ENCODE measurements at regions not wholly inside any gene's neighbourhood (a gene's known extent, or its start where the extent isn't known, plus 50 kb on each side); places are given as distances from the start of the nearest gene placed in this dataset.

DNA sequence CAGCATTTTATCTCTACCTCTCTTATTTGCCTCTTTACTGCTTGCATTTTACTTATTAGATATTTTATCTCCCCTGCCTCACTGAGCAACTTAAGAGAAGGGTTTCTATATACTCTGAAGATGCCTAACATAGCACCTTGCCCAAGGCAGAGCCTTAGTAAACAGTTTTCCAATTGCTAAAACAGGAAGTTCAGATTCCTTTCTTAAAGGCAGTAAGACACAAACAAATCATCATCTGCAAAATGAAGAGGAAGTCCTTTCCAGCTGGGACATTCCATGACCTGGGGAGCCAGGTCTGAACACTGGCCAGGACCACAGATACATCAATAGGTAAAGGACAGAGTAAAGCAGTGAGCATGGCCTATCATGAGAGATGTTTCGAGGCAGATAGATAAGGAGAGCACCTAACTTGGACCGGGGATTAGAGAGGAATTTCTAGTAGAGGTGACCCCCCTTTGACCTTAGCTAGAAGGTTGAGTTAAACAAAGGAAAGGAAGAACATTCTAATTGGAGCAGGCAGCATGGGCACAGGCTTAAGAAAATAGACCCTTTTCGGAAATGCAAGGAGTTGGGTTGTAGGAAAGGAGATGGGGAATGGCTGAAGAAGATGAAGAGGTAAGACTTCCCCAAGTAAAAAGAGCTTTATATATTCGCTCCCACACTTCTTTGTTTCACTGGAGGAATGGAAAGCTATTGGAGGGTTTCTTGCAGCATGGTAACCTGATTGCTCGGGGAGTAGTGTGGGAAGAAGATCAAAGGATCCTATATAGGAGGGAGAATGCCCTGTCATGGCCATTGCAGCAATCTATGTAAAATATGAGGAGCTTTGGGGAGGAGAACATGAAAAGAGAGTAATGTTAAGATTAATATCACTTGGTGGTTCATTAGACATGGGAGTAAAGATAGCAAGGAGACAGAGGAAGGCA lies 94.8 kb downstream of the PHLDA1 start:
- Histone ChIP-seq H3K9me3 (replicated peaks; ENCODE audit: control insufficient read depth, insufficient read depth, low read depth, low read length) (no peaks in the 10 kb centered on the region), H3K9ac (ENCODE audit: insufficient read depth in 1 of 2, low read depth in 2 of 2, low read length in 2 of 2) (no peak overlapping the region), H3K4me2 (ENCODE audit: insufficient read depth, low read length) (no peak overlapping the region), H3K4me3 (no peak overlapping the region), H3K27me3 (ENCODE audit: control insufficient read depth in 2 of 2, insufficient read depth in 2 of 2, low read length in 2 of 2) (no peaks in the 10 kb centered on the region), H3K36me3 (ENCODE audit: control insufficient read depth, insufficient read depth, low read length) (no peaks in the 10 kb centered on the region), H3K27ac (ENCODE audit: extremely low read depth, low read depth, low read length) (no peak overlapping the region), H3K9me1 (ENCODE audit: control insufficient read depth, insufficient read depth, low read length) (no peaks in the 10 kb centered on the region), H2AFZ (ENCODE audit: low read depth, low read length) (0 out of 2 replicates have a peak overlapping the region, but pooled peaks have one; percentile 2), H3K79me2 (ENCODE audit: control insufficient read depth, insufficient read depth, low read length) (no peaks in the 10 kb centered on the region), H4K20me1 (replicated peaks; ENCODE audit: control insufficient read depth, insufficient read depth, low read length) (no peaks in the 10 kb centered on the region), H3K4me1 (replicated peaks in 1 of 2; ENCODE audit: control insufficient read depth in 2 of 2, insufficient read depth in 2 of 2, low read length in 2 of 2) (peaks cover 8 to 54% of the 10 kb centered on the region in 2 experiments; a peak in 4 of 5 replicates)
- WGBS (ENCODE audit: insufficient coverage, low coverage, missing lambda C conversion rate): 52% methylated on average over 5 of the region's 5 CpGs
- CTCF ChIA-PET (ENCODE audit: low intra/inter-chr PET ratio): no interaction called here
- POLR2A ChIA-PET: interaction anchor here (0.6 kb wide), 1 partner anchor 1028 kb away, joined by 3 read pairs; no protein-coding TSS in a partner anchor
- ATAC-seq (no peak), DNase-seq (ENCODE audit: extremely low read depth in 1 of 4, low spot score in 3 of 4) (no peak), FAIRE-seq (no peak)
- no TSS peak for BruUV-seq (replicated peaks)
- in situ Hi-C loops (cut with MboI): no loop called here
- TF ChIP-seq PURB (CRISPR knock-in tag; IDR thresholded peaks at IDR 0.05; ENCODE audit: low read depth) (no peak), ZNF280A (IDR thresholded peaks at IDR 0.05; ENCODE audit: low read depth, partially characterized antibody) (no peak), SPI1 (IDR thresholded peaks at IDR 0.05; ENCODE audit: borderline replicate concordance, low read depth, low read length) (peak; percentile 13; the same call in 1 of the 2 replicates), MCM5 (IDR thresholded peaks at IDR 0.05; ENCODE audit: low read depth) (no peak), PRDM10 (IDR thresholded peaks at IDR 0.05; ENCODE audit: partially characterized antibody) (peak; percentile 64)
- intact Hi-C loops (cut with micrococcal nuclease): loop anchor here (5.0 kb wide), 1 partner anchor 96 kb away; the partner anchor contains the start of gene PHLDA1
